HG02571 (cell line): ENCODE measurements at regions not wholly inside any gene's neighbourhood (a gene's known extent, or its start where the extent isn't known, plus 50 kb on each side); places are given as distances from the start of the nearest gene placed in this dataset.
"Not testable (repeated sequence)": the region's sequence is repeated elsewhere in the genome, so short reads cannot be mapped to it uniquely, and the experiment has no call there.

Source experiments
- ATAC-seq: cut with Tn5 transposase; IDR thresholded peaks from one replicate; pipeline ENCODE4 v1.9.1; 2021; ENCODE audit warnings: mild to moderate bottlenecking, moderate library complexity; ENCODE audit not compliant: unreplicated experiment

DNA sequence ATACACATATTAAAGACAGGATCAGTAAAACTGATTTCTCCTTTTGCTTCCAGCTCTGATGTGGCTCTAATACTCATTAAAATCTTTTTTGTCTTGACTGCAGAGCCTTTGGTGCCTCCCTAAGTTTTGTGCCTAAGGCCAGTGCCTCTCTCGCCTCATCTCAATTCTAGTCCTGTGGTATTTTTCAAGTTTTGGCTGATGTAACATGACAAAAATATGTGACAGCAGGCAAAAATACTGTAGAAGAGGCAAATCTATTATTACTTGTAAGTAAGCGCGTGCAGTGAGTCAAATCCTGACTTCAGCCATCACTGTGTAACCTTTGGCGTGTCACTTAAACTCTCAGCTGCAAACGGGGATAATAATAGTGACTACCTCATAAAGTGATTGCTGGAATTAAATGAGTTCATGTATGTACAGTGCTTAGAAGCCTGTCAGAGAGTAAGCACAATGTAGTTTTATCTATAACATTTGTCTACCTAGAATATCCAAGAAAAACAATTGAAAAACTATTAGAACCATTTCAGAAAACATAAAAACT is 74.0 kb downstream of the MAB21L3 start:
- no peak for ATAC-seq

DNA sequence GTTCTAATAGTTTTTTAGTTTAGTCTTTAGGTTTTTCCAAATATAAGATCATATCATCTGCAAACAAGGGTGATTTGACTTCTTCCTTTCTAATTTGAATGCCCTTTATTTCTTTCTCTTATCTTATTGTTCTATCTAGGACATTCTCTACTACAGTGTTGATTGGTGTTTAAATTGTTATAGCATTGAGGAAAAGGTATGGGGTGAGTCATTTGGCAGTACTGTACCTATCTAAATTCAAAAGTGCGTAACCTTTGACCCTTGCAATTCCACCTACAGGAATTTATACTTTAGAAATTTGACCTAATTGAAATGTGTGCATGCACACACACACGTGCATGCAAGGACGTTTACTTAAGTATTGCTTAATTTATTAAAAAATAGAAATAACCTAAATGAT is 78.3 kb downstream of the MAB21L3 start:
- ATAC-seq = no peak

DNA sequence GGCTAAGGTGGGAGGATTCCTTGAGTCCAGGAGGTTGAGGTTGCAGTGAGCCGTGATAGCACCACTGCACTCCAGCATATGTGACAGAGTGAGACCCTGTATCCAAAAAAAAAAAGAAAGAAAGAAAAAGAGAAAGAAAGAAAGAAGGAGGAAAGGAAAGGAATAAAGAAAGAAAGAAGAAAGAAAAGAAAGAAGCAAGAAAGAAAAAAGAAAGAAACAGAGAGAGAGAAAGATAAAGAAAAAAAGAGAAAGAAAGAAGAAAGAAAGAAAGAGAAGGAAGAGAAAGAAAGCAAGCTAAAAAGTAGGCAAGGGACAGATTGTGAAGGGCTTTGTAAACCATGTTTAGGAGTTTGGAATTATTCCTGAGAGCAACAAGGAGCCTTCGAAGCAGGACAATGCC is 80.1 kb downstream of the MAB21L3 start:
- no peak for ATAC-seq

DNA sequence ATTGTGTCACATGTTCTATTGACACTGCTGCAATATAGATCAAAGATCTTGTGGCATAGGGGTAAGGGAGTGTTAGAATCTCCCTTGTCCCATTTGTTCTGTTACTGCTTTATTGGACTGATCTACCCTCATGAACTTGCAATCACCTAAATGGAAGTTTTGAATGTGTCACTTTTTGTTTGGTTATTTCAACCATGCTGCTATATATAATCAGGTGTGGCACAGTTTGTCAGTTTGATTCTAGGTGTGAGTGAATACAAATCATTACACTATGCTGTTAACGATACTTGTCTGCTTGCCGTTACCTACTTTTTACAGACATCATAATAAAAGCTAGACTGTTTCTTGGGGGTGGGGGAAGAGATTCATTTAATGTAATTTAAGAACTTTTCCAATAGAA is 82.6 kb downstream of the MAB21L3 start:
- ATAC-seq = no peak

DNA sequence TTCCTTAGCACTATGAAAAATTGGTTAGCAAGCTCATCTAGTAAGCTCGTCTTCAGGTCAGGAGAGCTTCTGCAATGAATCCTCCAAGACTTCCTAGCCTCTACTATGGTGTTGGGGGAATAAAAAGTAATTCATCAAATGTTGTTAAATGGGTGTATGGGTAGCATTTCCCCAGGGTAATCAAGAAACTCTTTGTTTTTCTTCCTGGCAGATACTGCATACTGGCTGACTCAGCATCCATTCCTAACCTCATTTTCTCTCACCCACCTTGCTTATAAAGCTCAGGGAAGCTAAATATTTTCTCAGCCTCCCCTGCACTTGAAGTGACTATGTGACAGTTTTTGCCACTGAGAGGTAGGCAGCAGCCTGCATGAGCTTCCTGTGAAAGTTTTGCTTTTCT is 83.4 kb downstream of the MAB21L3 start:
- ATAC-seq = no peak

DNA sequence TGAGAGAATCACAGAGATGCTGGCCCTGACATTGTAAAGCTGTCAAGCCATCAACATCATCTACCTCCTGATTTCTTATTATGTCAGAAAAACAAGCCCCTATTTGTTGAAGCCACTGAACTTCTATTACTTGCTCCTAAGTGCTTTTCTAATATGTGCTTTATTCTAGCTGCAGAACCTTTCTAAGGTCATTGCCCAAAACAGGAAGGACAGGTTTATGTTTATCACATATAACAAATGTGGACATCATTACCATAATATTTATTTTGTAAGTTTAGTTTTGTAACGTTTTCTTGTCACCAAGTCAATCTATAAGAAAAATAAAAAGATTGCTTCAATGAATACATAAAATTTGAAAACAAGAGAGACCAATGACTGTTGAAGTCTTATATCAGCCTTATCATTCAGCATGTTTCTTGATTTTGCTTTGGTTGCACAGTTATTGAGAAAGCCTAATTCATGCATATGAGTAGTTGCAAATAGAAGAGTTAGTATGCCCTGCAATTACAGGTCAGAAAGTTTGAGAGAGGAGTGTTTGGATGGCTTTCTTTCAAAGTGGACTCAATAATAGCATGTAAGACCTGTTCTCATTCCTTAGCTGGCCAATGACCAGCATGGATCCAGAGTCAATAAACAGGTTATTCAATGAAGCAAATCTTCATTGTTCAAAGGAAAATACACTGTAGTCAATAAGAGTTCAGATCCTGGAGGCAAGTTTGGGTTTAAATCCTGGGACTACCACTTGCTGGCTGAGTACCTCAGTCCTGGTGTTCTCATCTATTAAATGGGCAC is 84.1 kb downstream of the MAB21L3 start:
- ATAC-seq = no peak

DNA sequence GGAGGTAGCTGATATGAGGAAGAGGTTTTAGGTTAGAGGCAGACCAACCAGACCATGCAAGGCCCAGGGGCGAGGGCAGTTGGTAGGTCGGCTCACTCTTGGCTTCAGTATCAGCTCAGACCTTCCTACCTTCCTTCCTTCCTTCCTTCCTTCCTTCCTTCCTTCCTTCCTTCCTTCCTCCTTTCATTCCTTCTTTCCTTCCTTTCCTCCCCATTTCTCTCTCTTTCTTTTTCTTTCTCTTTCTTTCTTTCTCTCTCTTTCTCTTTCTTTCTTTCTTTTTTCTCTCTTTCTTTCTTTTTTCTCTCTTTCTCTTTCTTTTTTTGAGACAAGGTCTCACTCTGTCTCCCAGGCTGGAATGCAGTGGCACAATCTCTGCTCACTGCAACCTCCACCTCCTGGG is 89.1 kb downstream of the MAB21L3 start:
- not testable (repeated sequence) for ATAC-seq

DNA sequence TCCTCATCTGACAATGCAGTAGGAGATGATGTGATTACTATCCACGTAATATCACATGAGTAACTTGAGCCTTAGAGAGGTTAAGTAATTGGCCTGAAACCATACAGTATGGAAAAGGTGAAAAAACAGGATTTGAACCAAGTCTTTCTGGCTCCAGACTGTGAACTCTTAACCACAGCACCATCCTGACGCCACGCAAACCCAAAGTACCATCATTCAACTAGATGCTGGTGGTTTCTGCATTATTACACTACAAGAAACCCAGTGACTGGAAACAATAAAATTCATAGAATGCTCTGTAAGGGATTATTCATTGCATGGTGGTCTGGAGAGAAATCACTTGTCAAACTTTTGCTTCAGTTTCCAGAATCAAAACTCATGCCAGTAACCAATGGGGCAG is 90.7 kb downstream of the MAB21L3 start:
- ATAC-seq = no peak

DNA sequence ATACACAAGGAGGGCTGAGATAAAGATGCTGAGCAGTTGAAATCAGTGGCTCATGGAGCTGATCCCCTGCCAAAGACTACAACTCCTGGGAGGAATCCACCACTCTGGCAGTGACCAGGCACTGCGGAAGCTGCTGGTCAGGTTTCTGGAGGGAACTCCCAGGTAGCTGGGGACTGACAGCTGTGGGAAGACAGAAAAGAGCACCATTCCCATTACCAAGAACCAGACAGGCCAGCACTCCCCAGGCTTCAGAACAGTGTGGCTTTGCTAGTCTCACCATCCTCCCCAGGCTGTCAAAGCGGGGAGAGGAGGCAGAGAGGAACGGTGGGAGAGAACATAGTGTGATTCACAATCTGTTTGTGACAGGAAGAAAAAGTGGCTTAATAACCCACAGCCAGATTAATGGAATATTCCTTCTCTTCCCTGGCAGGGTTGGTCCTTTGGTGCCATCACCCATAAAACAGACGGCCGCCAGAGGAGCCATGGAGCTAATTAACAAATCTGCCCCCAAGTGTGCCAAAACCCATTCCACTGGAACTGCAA is 92.1 kb downstream of the MAB21L3 start:
- no peak for ATAC-seq

DNA sequence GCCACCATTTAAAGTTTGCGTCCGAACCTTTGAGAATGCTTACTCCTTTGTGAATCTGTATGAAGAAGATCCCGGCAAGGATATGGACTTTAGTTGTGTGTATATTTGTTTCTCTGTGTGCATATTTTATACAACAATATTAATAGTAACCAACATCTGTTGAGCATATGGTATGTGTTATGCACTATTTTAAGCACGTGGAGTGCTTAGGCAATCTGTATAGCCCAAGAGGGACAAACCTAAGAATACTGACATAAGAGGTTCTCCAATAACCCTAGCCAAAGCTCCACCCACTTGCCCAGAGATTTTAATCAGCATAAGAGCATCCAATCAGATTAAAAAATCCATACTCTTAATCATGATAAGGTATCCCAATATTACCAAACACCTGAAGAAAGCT is 92.7 kb downstream of the MAB21L3 start:
- no peak for ATAC-seq

DNA sequence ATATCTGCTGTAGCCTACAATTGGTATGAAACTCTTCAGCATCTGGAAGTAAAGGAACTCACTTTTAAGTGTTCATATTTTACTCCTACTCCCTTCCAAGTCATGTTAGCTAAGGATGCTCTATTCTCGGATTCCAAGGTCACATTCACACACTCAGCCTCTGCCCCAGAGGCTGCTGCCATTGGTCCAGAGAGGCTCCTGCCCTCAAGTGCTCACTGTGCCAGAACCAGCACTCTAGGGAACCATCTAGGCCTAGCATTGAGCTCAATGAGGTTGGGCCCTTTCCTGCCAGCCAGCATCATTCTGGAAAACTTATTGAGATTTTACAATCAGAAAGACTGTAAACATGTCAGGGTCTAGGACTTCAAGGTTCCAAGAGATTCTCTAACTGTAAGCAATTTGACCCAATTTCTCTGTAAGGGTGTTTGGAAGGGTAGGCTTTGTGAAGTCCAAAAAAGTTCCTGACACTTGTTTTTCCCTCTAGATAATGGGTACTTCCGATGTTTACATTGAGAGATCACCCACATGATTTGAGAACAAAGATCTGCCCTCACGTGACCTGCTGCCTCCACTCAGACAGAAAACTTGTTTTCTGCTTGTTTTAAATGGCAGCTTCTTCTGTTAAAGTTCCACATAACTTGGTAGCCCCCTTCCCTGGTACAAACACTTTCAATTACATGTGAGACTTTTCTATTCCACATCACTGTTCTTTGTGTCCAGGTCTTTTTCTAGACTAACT is 94.9 kb downstream of the MAB21L3 start:
- ATAC-seq = no peak

DNA sequence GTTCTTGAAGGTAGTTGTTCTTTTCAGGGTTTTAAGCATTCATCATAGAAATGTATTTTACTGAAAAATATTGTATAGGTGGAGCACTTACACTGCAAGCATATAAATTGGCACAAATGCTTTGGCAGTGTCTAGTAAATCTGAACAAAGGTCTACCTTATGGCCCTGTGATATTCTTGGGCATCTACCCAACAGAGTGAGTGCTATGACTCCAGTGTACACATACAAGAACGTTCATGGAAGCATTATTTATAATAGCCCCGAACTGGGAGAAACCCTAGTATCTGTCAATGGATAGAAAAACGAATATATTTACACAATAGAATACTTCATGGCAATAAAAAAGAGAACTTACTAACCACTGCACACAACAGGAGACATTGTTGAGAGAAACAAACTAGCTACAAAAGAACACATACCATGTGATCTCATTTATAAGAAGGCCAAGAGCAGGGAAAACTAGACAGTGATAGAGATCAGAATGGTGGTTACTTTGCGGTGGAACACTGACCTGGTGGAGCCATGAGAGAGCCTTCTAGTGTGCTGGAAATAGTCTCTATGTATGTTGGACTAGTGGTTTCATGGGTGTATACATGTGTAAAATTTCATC is 96.0 kb downstream of the MAB21L3 start:
- ATAC-seq = no peak

DNA sequence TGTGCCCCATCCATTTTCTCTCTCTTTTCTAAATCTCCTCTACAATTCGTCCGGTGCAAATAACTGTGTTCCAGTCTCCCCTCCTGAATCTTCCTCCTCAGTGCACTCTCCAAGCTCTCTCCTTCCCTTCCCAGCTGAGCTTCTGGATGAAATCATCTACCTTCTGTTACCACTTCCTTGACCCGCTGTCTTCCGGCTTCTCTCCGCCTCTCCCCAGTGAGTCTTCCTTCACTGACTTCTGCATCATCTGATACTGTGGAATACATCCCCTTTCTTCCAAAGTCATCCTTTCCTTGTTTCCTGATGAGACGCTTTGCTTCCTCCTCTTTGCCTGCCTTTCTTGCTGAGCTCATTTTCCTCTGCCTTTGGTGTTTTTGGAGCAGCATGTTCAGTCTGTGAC is 96.9 kb downstream of the MAB21L3 start:
- ATAC-seq = no peak

DNA sequence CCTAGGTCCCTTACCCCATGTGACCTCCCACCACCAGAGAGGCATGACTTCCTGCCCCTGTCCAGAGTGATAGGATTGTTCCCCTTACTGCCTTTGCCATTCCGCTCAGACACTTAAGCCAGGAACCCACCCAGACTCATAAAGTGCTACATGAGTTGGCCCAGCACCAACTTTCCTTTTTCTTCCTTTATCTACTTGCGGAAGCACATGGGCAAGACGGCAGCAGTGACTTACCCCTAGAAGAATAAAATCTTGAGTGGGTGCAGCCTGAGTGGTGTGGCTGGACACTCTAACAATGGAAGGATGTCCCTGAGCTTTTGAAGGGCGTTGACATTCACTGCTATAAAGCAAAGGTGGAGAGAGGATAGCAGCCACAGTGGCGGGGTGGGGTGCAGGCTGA is 100.1 kb downstream of the MAB21L3 start:
- ATAC-seq = no peak

DNA sequence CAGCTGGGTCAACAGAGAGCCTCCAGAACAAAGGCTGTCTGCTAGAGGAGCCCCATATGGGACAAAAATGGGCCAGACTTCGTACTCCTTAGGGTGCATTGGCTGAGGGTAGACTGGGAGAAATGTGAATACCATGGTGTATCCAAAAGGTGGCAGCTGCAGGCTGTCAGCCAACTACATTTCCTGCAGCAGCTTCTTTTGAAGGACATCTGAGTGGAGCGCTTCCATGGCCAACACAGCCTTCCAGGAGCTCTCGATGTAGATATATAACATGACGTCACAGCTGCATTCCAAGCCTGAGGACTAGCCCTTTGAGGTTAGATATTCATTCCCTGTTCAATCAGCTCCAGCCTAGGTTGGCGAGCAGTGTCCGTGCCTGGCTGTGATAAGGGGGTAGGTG is 107.7 kb downstream of the MAB21L3 start:
- ATAC-seq = no peak

DNA sequence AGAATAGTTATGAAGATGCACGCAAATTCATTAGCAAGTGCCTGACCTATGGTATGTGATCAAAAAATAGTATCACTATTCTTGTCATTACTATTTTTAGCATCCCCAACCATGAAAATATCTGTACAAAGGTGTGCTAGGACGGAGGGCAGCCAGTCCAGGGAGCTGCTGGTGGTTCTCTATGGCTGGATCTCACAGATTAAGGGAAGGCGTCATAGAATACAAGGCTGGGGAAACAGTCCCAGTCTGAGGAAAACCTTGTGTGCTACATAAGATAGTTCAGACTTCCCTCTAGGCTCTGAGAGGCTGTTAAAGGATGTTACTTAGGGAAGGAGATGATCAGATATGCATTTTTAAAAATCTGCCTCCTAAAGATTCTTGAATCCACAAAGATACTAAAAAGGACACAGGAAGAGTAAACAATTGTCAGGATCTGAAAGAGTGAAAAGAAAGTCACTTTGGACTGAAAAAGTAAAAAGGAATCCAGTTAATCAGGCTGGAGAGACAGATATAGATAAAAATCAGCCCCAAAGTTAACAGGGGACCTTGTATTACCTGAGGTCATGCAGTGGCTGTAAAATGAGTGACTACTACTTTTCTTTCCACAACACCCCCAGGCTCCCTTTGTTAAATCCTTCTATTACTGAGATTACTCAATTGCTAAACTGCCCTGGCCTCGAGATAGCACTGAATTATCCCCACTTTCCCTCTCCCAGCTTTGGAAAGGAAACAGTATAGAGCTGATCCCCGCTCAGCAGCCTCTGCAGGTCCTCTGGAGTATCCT is 108.6 kb downstream of the MAB21L3 start:
- no peak for ATAC-seq

DNA sequence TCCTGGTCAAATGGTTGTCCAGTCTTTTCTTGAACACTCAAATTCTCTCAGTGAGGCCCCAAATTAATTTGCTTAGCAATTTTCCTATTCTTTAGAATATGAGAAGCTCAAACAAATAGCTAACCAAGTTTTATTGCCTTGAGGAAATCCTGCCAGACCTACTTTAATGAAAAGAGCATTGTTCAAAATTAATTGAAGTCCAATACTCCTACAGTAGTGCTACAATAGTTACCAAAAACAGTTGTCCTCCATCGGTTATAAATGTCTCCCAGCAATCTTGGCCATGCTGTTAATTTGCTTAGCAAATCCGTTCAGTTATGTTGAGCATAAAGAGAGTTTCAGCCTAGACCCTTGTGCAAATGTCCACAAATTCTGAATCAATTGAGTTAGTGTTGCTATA is 112.9 kb downstream of the MAB21L3 start:
- no peak for ATAC-seq

DNA sequence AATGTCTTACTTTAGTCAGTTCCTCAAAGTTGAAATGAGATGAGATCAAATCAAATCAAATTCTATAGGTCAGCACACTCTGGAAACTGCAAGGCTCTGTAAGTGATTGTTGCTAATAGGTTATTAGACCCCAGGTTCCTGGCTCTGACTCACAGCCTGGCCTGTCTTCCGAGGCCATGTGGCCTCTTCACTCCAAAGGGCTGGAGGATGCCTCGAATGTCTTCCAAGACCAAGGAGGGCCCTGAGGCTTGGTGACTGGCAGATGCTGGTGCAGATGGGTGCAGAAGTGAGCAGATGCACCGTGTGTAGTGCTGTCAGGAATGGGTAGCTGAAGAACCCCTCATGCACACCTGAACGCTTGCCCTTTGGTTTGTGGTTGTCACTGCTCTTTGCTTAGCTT is 113.4 kb downstream of the MAB21L3 start:
- no peak for ATAC-seq

DNA sequence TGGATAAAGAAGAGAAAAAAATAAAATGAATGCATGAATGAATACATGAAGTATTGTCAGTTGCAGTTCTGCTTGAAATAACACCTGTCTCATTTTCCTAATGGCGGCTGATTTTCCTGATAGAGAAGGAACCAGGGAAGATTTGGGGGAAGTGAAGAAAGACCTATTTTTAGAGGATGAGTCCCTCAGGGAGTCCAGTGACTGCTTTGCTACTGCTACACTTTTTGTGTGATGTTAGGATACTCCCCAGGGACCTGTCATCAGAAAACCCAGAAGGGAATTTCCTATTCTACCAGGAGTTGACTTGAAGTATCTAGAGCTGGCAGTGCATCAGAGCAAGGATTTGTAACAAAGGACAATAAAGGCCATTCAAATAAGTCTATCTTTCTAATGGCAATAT is 114.8 kb downstream of the MAB21L3 start:
- ATAC-seq = no peak

DNA sequence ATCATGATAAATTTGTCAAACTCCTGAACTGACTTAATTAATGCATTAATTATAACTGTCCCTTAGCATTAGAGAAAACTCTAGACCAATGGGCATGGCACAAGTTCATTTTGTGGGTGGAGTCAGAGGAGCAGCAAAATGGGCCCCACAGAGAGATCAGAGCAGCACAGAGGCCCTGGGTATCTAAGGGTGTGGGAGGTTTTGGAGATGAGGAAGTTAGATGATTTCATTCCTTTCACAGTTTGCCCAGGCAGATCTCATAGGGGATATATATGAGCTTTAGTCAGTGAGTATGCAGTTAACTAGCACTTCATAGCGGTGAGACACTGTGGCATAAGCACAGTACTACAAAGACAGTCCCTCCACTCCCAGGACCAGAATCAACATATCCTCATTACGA is 117.3 kb downstream of the MAB21L3 start:
- no peak for ATAC-seq

DNA sequence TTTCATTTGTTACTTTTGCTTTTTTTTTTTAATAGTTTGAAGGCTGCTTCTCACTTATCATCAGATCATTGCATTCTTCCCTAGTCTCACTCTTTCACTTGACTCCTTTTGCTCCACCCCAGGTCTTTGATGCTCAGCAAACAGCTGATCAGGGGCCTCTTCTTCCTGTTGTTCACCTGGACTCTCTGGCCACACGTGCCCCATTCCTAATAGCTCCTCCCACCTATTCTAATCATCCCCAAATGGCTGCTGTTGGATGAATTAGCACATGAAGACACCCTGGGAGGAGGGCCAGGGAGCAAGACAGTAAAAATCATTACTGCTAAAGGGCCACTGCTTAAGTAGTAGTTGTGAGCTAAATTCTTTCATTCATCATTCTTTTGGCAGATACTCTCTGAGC is 119.5 kb downstream of the MAB21L3 start:
- no peak for ATAC-seq
